Testis (tissue), 2 donors: ENCODE measurements at regions not wholly inside any gene's neighbourhood (a gene's known extent, or its start where the extent isn't known, plus 50 kb on each side); places are given as distances from the start of the nearest gene placed in this dataset.

Source experiments
- POLR2A ChIP-seq: fragments of 450-650 bp; IDR thresholded peaks from one replicate; pipeline ENCODE4 v1.6.1; 2017; ENCODE audit warnings: antibody characterized with exemption, mild to moderate bottlenecking, moderate library complexity
- TF ChIP-seq, protein P1 (sequence below), 3 experiments: fragments of 450-650 bp in 2 of 3; fragments of 200-600 bp in 1 of 3; sonication (generic) in 1 of 3; IDR thresholded peaks; one replicate each; pipeline ENCODE4 v1.5.1; 2016 to 2019; ENCODE audit warnings: antibody characterized with exemption in 3 of 3, mild to moderate bottlenecking in 2 of 3, moderate library complexity in 1 of 3

DNA sequence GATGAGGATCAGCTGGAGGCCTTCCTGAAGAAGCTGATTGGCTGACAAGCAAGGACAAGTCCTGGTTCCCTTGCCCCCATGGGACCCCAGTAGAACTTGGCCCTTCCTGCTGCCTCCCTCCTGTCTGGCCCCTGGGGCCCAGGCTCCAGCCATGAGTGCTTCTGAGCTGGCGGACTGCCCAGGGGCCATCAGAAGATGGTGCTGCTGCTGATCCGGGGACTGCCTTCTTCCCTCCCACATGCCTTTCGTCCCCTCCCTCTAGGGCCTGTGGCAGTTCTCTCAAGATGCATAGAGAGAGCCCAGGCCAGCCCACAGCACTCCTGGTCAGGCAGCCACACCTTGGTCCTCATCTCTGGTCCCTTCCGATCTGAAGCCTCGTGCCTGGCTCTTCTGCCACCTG lies 57.9 kb upstream of the PRKACB start:
- TF ChIP-seq, protein P1, sequence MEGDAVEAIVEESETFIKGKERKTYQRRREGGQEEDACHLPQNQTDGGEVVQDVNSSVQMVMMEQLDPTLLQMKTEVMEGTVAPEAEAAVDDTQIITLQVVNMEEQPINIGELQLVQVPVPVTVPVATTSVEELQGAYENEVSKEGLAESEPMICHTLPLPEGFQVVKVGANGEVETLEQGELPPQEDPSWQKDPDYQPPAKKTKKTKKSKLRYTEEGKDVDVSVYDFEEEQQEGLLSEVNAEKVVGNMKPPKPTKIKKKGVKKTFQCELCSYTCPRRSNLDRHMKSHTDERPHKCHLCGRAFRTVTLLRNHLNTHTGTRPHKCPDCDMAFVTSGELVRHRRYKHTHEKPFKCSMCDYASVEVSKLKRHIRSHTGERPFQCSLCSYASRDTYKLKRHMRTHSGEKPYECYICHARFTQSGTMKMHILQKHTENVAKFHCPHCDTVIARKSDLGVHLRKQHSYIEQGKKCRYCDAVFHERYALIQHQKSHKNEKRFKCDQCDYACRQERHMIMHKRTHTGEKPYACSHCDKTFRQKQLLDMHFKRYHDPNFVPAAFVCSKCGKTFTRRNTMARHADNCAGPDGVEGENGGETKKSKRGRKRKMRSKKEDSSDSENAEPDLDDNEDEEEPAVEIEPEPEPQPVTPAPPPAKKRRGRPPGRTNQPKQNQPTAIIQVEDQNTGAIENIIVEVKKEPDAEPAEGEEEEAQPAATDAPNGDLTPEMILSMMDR (IDR thresholded peaks at IDR 0.05), result no peak
- no peak for TF ChIP-seq POLR2A
